Testis (tissue), 2 donors: ENCODE measurements at regions not wholly inside any gene's neighbourhood (a gene's known extent, or its start where the extent isn't known, plus 50 kb on each side); places are given as distances from the start of the nearest gene placed in this dataset.

Experiments used
- CTCF ChIP-seq, 3 experiments: fragments of 450-650 bp in 2 of 3; fragments of 200-600 bp in 1 of 3; sonication (generic) in 1 of 3; IDR thresholded peaks; one replicate each; pipeline ENCODE4 v1.5.1; 2016 to 2019; ENCODE audit warnings: antibody characterized with exemption in 3 of 3, mild to moderate bottlenecking in 2 of 3, moderate library complexity in 1 of 3
- POLR2A ChIP-seq: fragments of 450-650 bp; IDR thresholded peaks from one replicate; pipeline ENCODE4 v1.6.1; 2017; ENCODE audit warnings: antibody characterized with exemption, mild to moderate bottlenecking, moderate library complexity

- TF ChIP-seq CTCF (IDR thresholded peaks at IDR 0.05) (no peak), POLR2A (no peak)
These were observed 482.2 kb downstream of the SLC16A7 start for GRCh38 chr12:60078026-60078425.
